GM18502 (cell line): ENCODE measurements at regions not wholly inside any gene's neighbourhood (a gene's known extent, or its start where the extent isn't known, plus 50 kb on each side); places are given as distances from the start of the nearest gene placed in this dataset.
"Not testable (repeated sequence)": the region's sequence is repeated elsewhere in the genome, so short reads cannot be mapped to it uniquely, and the experiment has no call there.

Experiments used
- ATAC-seq: cut with Tn5 transposase; IDR thresholded peaks from one replicate; pipeline ENCODE4 v1.9.1; 2021; ENCODE audit warnings: mild to moderate bottlenecking; ENCODE audit not compliant: unreplicated experiment, poor library complexity

DNA sequence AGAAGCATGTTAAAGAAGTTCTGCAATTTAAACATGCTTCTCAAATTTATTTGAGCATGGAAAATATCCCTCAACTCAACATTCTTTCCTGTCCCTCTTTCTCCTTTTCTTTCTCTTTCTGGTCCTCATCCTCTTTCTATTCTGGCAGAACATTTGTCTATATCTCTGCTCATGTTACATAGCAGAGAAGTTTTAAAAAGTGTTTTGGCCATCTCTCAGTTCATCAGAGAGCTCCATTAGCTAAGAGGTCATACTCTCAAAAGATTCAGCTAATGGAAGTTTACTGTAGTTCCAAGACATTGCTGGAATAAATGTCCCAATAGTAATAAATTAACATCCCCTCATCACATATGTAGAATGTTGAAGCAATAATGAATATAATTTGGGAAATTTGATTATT, 53.5 kb downstream of the XCL2 start:
- no peak for ATAC-seq

DNA sequence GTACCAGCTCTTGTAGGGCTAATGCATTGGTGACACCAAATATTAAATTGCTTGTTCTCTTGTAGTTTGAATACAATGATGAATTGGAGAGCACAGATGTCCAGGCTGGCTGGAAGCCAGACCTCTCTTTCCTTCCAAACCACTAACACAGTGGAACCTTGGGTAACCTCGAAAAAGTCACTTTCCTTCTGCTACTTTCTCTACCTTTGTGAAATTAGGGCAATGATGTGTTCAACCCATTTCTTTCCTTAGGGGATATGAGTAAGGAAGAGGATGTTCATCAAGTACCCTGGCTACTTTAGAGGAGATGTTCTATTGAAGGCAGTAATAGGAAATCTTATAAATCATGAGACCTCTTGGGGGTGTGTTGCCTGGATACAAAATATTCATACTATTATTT, 55.7 kb downstream of the XCL2 start:
- ATAC-seq: no peak

- ATAC-seq: not testable (repeated sequence)
Measured at GRCh38 chr1:168486820-168487219, 57.0 kb downstream of the XCL2 start.

DNA sequence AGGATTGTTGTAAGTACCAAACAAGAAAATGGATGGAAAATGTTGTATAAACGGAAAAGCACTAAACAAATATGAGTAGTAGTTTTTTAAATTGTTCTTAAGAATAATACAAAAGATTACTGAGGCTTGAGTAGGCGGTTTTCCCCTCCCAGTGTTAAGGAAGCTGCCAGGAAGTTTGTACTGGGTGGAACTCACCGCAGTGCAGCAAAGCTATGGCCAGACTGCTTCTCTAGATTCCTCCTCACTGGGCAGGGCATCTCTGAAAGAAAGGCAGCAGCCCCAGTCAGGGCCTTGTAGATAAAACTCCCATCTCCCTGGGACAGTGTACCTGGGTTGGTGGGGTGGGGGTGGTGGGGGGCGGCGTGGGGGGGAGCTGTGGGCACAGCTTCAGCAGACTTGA, 58.7 kb downstream of the XCL2 start:
- ATAC-seq: no peak

DNA sequence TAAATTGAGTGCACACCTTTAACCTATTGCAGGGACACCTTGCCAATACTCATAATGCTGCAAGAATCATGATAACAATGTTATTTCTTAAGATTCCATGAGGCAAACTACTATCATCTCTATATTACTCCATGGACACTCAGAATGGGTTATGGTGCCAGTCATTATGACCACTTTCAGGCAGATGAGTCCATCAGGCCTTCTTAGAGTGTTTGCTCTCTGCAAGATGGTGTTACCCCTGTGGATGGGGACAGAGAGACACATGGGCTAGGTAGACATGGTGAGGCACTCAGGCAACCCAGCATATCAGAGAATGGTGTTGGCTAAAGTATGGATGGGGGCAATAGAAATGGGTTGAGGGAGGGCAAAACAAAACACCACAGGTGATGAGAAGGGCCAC, 59.7 kb downstream of the XCL2 start:
- no peak for ATAC-seq

GRCh38 chr1:168483539-168483938, 60.3 kb downstream of the XCL2 start:
- no peak for ATAC-seq

DNA sequence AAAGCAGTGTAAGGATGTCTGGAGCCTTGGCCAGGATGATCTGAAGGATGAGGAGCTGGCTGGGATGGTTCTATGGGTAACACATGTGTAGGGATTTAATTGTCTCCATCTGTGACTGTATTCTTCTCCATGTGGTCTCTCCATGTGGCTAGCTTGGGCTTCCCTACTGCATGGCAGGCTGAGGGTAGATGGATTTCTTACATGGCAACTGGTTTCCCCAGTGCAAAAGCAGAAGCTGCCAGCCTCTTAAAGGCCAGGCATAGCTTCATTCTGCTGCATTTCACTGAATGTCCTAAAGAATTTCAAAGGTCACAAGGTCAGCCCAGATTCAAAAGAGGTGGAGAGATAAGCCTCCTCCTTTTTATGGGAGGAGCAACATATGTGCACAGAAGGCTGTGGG, 61.7 kb downstream of the XCL2 start:
- ATAC-seq: no peak

DNA sequence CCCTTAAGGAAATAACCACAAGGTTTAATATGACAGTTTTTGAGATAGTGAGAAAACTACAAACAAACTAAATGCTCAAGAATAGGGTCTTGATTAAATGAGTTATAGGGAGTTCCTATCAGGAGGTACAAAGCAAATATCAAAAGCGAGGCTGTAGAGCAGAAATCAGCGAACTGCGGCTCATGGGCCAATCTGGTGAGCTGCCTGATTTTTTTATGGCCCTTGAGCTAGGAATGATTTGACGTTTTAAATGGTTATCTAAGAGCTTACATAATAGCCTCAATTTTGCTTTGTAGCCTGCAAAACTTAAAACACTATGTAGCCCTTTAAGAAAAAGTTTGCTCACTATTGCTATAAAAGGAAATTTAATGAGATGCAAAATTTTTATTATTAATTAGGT, 62.2 kb downstream of the XCL2 start:
- no peak for ATAC-seq

DNA sequence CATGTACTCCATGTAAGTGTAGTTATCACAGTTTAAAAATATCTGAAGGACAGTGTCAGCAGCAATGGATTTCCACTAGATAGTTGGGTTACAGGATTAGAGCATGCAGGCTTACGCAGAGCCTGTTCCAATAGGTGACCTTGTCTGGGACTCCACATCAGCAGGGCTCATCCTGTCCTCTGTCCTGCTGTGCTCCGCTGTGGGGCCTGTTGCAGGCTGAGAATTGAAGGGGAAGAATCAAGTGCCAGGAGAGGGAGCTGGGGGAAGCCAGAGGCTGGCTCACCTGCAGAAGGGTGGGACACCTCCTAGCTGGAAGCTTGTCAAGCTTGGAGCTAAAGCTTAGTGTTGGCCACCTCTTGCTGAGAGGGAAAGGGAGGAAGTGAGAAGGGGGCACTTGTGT, 62.8 kb downstream of the XCL2 start:
- no peak for ATAC-seq

DNA sequence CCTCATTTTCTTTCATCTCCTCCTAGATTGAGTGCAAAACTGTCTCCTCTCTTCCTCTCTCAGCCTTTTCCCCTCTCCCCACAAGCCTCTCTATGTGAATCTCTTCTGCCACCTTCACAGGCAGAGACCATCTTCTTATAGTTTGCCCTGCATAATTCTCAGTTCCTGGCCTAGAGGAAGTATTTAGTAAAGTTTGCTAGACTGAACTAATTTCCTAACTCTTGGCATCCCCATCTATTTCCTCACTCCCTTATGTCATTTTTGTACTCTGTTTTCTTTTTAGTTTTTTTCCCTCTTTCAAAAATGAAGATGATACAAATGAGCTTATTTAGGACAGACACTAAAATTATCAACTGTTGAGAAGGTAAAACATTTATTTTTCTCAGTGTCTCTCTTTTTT, 66.0 kb downstream of the XCL2 start:
- ATAC-seq: no peak

DNA sequence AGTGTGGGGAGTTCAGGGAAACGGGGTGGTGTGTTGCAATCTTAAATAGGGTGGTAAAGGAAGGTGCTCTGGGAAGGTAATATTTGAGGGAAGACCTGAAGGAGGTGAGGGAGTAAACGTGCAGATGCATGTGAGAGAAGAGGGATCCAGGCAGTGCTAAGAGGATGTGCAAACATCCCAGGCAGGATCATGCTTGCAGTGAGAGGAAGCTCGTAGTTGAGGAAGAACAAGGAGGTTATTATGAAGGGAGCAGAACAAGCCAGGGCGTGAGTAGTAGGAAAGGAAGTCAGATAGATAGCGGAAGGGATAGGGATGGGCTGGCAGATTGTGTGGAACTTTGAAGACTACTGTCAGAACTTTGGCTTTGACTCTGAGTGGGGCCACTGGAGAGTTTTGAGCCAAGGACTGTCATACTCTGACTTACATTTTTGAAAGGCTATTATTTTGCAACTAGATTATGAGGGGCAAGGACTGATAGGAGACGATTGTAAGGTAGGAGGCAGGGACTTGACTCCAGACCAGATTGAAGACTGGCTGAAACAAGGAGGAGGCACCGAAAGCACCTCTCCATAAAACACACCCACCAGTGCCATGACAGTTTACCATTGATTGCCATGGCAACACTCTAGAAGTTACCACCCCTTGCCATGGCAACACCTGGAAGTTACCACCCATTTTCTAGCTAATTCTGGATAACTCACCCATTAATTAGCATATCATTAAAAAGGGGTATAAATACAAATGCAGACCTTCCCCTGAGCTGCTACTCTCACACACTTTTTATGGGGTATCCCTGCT, 67.0 kb downstream of the XCL2 start:
- no peak for ATAC-seq

- ATAC-seq: no peak
Measured at GRCh38 chr1:168474322-168474721, 69.5 kb downstream of the XCL2 start.

DNA sequence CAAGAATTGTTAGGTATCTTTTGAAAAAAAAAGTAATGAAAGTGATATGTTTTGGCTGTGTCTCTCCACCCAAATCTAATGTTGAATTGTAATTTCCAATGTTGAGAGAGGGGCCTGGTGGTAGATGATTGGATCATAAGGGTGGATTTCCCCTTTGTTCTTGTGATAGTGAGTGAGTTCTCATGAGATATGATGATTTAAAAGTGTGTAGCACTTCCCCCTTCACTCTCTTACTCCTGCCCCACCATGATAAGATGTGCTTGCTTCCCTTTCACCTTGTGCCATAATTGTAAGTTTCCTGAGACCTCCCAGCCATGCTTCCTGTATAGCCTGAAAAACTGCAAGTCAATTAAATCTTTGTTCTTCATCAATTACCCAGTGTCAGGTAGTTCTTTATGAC, 70.7 kb downstream of the XCL2 start:
- ATAC-seq: no peak

DNA sequence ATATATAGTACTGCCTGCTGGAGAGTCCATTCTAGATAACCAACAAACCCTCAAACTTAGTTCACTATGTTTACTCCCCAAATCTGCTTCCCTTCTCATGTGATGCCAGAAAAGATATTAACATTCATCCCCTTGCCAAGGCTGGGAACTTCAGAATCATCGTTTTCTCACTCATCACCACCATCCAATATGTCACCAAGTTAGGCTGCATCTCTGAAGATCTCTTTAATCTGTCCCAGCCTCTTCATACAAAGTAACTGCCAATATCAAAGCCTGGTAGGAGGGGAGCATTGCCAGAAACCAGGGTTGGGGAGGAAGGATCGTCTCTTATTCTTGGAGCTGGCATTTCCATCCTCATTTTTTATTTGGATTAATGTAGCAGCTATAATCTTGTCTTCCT, 71.6 kb downstream of the XCL2 start:
- no peak for ATAC-seq

DNA sequence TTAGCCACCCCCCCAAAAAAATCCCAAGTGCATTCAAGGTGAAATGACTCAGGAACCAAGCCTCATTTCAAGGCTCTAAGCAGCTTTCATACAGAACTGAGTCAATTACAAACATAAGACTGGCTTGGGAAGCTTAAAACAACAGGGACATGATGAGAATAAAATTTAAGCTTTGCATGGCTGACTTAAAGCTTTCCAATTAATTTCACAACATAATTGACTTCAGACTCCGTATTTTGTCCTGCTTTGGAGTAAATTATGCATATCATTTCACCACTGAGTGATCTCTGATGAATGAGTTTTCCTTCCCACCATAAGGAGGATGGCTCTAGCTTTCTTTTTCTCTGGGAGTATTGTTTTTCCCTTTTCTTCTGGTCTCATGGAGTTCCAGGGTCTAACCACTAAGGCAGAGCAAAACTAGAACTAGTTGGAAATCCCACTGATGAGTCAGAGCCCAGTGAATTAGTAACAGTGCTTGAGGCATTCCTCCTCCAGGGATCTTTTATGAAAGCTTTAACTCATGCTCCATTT, 72.8 kb downstream of the XCL2 start:
- ATAC-seq: no peak

DNA sequence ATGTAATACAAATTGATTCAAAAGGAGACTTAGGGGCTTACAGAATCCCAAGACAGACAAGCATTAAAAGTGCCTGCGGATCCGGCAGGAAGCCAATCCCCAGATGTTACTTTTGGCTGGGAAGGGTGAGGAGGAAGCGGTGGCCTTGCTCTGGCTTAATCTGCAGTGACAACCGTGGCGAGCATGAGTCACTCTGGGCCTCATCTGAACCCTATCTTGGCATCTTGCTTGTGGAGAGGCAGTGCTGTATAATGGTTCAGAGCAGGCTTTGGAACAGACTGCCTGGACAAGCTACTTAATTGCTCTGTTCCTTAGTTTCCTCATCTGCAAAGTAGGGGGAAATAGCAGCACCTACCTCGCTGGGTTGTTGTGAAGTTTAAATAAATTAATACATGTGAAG, 74.1 kb downstream of the XCL2 start:
- ATAC-seq: no peak

- no peak for ATAC-seq
Measured at GRCh38 chr1:168468822-168469221, 75.0 kb downstream of the XCL2 start.

GRCh38 chr1:168468042-168468809, 75.6 kb downstream of the XCL2 start:
- ATAC-seq: no peak

- ATAC-seq: no peak
Measured at GRCh38 chr1:168467452-168467851, 76.3 kb downstream of the XCL2 start.

- ATAC-seq: peak; percentile 77
Measured at GRCh38 chr1:168466714-168467131, 77.1 kb downstream of the XCL2 start.

DNA sequence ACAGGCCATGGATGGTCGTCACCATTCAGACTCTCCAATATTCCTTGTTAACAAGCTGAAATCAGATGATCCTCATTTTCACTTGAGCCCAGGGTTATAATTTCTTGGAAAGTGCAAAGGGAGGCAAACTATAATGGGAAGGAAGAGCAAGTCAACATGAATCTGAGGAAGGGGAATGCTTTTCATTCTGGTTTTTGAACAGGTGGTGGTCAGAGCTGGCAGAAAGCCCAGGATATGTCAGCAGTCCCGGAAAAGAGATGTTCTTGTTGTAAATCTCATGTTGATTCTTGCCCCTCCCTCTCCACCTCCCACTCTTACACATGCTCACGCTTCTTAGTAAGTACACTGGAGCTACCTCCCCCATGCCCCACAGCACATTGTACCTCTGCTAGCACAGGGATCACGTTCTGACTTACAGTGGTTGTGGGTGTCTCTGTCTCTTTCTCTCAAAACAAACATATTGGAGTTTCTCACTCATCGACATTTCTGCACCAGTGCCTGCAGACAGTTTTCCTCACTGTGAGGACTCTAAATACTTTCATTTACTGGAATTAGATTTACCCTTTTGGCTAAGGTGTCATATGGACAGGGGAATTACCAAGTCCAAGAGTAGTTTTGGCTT, 77.6 kb downstream of the XCL2 start:
- peak; percentile 74 for ATAC-seq
